ENCODE measurements at regions not wholly inside any gene's neighbourhood (a gene's known extent, or its start where the extent isn't known, plus 50 kb on each side); places are given as distances from the start of the nearest gene placed in this dataset.

DNA sequence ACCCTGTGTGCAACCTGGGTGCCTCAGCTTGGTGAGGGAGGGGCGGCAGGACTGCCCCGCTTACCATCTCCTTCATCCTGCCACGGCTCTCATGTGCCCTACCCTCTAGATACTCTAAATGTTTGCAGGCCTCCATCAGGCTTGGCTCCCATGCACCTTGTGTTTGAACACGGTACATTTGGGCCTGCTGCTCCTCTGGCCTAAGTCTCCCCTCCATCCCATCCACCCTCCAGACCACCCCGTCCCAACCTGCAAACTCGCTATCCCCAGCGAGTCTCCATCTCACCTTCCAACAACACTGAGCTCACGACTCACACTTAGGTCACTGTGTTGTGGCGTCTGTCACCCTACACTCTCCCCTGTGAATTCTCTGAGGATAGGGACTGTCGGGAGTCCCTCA is 274.2 kb downstream of the TEX29 start:
- TF ChIP-seq, protein P1, sequence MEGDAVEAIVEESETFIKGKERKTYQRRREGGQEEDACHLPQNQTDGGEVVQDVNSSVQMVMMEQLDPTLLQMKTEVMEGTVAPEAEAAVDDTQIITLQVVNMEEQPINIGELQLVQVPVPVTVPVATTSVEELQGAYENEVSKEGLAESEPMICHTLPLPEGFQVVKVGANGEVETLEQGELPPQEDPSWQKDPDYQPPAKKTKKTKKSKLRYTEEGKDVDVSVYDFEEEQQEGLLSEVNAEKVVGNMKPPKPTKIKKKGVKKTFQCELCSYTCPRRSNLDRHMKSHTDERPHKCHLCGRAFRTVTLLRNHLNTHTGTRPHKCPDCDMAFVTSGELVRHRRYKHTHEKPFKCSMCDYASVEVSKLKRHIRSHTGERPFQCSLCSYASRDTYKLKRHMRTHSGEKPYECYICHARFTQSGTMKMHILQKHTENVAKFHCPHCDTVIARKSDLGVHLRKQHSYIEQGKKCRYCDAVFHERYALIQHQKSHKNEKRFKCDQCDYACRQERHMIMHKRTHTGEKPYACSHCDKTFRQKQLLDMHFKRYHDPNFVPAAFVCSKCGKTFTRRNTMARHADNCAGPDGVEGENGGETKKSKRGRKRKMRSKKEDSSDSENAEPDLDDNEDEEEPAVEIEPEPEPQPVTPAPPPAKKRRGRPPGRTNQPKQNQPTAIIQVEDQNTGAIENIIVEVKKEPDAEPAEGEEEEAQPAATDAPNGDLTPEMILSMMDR (IDR thresholded peaks at IDR 0.05) = no peak
- no peak for TF ChIP-seq POLR2A (IDR thresholded peaks at IDR 0.05)
- no peak for TF ChIP-seq POLR2AphosphoS5 (IDR thresholded peaks at IDR 0.05)

Measured in sigmoid colon (tissue), 4 donors.